ENCODE measurements at regions not wholly inside any gene's neighbourhood (a gene's known extent, or its start where the extent isn't known, plus 50 kb on each side); places are given as distances from the start of the nearest gene placed in this dataset.
A peak's percentile ranks its signal among the peaks of the same experiment; 100 is the strongest.

- Mint-ChIP-seq H3K27me3 (ENCODE audit: low read depth) (peaks cover 21% of the 10 kb centered on the region), H3K36me3 (ENCODE audit: low read depth) (no peaks in the 10 kb centered on the region), H3K9me3 (ENCODE audit: low read depth) (no peaks in the 10 kb centered on the region), H3K27ac (ENCODE audit: unreplicated experiment) (no peak overlapping the region), H3K4me1 (ENCODE audit: low read depth) (peaks cover 6% of the 10 kb centered on the region), H3K4me3 (ENCODE audit: unreplicated experiment) (no peak overlapping the region)
- no peak for DNase-seq (ENCODE audit: low spot score)
- TF ChIP-seq, protein P1, sequence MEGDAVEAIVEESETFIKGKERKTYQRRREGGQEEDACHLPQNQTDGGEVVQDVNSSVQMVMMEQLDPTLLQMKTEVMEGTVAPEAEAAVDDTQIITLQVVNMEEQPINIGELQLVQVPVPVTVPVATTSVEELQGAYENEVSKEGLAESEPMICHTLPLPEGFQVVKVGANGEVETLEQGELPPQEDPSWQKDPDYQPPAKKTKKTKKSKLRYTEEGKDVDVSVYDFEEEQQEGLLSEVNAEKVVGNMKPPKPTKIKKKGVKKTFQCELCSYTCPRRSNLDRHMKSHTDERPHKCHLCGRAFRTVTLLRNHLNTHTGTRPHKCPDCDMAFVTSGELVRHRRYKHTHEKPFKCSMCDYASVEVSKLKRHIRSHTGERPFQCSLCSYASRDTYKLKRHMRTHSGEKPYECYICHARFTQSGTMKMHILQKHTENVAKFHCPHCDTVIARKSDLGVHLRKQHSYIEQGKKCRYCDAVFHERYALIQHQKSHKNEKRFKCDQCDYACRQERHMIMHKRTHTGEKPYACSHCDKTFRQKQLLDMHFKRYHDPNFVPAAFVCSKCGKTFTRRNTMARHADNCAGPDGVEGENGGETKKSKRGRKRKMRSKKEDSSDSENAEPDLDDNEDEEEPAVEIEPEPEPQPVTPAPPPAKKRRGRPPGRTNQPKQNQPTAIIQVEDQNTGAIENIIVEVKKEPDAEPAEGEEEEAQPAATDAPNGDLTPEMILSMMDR (IDR thresholded peaks at IDR 0.05) = no peak
Observed at GRCh38 chr5:168041583-168041982, 249.9 kb upstream of the WWC1 start.

- peaks cover 21% of the 10 kb centered on the region for H3K27me3 Mint-ChIP-seq (ENCODE audit: low read depth)
- no peak overlapping the region for H3K27ac Mint-ChIP-seq (ENCODE audit: unreplicated experiment)
- TF ChIP-seq, protein P1 (IDR thresholded peaks at IDR 0.05) = no peak
- no peak for DNase-seq (ENCODE audit: low spot score)
- peaks cover 9% of the 10 kb centered on the region for H3K4me1 Mint-ChIP-seq (ENCODE audit: low read depth)
- no peaks in the 10 kb centered on the region for H3K36me3 Mint-ChIP-seq (ENCODE audit: low read depth)
- no peaks in the 10 kb centered on the region for H3K9me3 Mint-ChIP-seq (ENCODE audit: low read depth)
- no peak overlapping the region for H3K4me3 Mint-ChIP-seq (ENCODE audit: unreplicated experiment)
Observed at GRCh38 chr5:168042284-168043068, 249.0 kb upstream of the WWC1 start.

- DNase-seq (ENCODE audit: low spot score) = no peak
- no peak overlapping the region for H3K27ac Mint-ChIP-seq (ENCODE audit: unreplicated experiment)
- no peaks in the 10 kb centered on the region for H3K36me3 Mint-ChIP-seq (ENCODE audit: low read depth)
- H3K4me1 Mint-ChIP-seq (ENCODE audit: low read depth) = peaks cover 12% of the 10 kb centered on the region
- no peaks in the 10 kb centered on the region for H3K9me3 Mint-ChIP-seq (ENCODE audit: low read depth)
- TF ChIP-seq, protein P1 (IDR thresholded peaks at IDR 0.05) = no peak
- peaks cover 11% of the 10 kb centered on the region for H3K27me3 Mint-ChIP-seq (ENCODE audit: low read depth)
- no peak overlapping the region for H3K4me3 Mint-ChIP-seq (ENCODE audit: unreplicated experiment)
Observed at GRCh38 chr5:168046163-168046562, 245.3 kb upstream of the WWC1 start.

DNA sequence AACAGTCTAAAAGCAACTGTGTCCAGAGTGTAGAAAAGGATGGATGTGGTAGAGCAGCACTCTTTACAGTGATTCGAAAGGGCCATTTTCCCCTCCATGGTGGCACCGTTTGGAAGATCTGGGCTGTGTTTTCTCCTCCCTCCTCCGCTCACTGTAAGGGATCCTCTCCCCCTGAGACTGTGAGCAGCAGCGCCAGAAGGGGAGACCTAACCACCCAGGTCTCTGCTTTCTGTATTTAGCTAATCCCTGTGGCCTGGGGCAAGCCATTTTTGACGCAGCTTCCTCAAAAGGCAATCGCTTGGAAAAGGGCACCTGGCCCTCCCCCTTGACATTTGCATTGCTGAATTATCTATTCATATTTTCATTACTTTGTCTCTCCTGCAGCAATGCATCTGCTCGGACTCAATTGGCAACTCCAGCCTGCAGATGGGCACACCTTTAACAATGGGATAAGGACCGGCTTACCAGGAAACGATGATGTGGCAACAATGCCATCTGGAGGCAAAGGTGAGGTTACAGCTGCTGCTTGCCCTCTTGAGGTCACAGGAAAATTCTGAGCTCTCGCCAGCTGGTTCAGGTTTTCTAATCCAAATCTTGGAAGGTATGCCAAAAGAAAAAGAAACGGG is 244.3 kb upstream of the WWC1 start:
- no peak for DNase-seq (ENCODE audit: low spot score)
- H3K27me3 Mint-ChIP-seq (ENCODE audit: low read depth) = peaks cover 8% of the 10 kb centered on the region
- no peak overlapping the region for H3K4me3 Mint-ChIP-seq (ENCODE audit: unreplicated experiment)
- peaks cover 12% of the 10 kb centered on the region for H3K4me1 Mint-ChIP-seq (ENCODE audit: low read depth)
- no peaks in the 10 kb centered on the region for H3K9me3 Mint-ChIP-seq (ENCODE audit: low read depth)
- H3K36me3 Mint-ChIP-seq (ENCODE audit: low read depth) = no peaks in the 10 kb centered on the region
- H3K27ac Mint-ChIP-seq (ENCODE audit: unreplicated experiment) = no peak overlapping the region
- TF ChIP-seq, protein P1 (IDR thresholded peaks at IDR 0.05) = peak; percentile 75

DNA sequence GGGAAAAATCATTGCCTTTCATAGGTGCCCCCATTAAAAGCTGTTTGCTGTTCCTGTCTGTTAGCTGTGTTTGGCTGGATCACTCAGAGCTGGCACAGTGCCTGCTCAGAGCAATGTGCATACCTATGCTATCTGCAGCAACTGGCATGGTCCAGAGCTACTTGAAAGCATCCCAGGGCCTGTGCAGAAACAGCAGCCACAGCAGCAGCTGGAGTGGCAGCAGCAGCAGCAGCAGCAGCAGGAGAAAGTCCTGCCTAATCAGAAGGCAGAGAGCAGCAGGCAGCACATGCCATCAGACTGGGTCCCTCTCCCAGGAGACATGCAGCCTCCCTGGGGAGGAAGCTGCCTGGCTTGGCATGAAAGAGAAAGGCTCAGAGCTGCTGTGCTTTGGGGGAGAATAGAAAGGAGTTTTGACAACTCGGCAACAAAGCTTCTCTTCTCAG is 243.8 kb upstream of the WWC1 start:
- no peaks in the 10 kb centered on the region for H3K9me3 Mint-ChIP-seq (ENCODE audit: low read depth)
- H3K4me3 Mint-ChIP-seq (ENCODE audit: unreplicated experiment) = no peak overlapping the region
- TF ChIP-seq, protein P1 (IDR thresholded peaks at IDR 0.05) = peak; percentile 32
- peaks cover 6% of the 10 kb centered on the region for H3K27me3 Mint-ChIP-seq (ENCODE audit: low read depth)
- H3K36me3 Mint-ChIP-seq (ENCODE audit: low read depth) = no peaks in the 10 kb centered on the region
- H3K4me1 Mint-ChIP-seq (ENCODE audit: low read depth) = peaks cover 8% of the 10 kb centered on the region
- H3K27ac Mint-ChIP-seq (ENCODE audit: unreplicated experiment) = peak overlapping the region; percentile 2
- no peak for DNase-seq (ENCODE audit: low spot score)
